A673 (cell line): ENCODE measurements at regions not wholly inside any gene's neighbourhood (a gene's known extent, or its start where the extent isn't known, plus 50 kb on each side); places are given as distances from the start of the nearest gene placed in this dataset.

ENCODE experiments used
- BruUV-seq: library from RNA; stranded (reverse); fragments of 400-500 nt; replicated peaks from 2 replicates; lab custom pipeline; 2021; lab: Mats Ljungman, UMichigan
- CTCF ChIA-PET: fragments of 300-600 bp; sonication (Branson Sonifier 250); formaldehyde crosslinking; loops from one replicate; lab custom pipeline; 2022; ENCODE audit warnings: antibody characterized with exemption; lab: Charles Lee
- POLR2A ChIA-PET: fragments of 300-600 bp; sonication (Branson Sonifier 250); formaldehyde crosslinking; loops from one replicate; lab custom pipeline; 2022; ENCODE audit warnings: antibody characterized with exemption; ENCODE audit not compliant: low non-redundant PET; lab: Charles Lee
- DNase-seq: peaks from one replicate; pipeline ENCODE4 v3.0.0-alpha.2; 2015; ENCODE audit warnings: low spot score
- H3K27ac ChIP-seq: fragments of 200-600 bp; sonication (generic); 2 replicates; pipeline ENCODE4 v1.5.1; 2016; ENCODE audit warnings: mixed run types, low read depth, mild to moderate bottlenecking, mixed read lengths, antibody characterized with exemption, low read length; ENCODE audit not compliant: poor library complexity, severe bottlenecking
- H3K27me3 ChIP-seq: fragments of 200-600 bp; sonication (generic); replicated peaks from 2 replicates; pipeline ENCODE4 v1.6.1; 2017; ENCODE audit warnings: mixed run types, low read depth, mild to moderate bottlenecking, mixed read lengths, antibody characterized with exemption, low read length; ENCODE audit not compliant: insufficient read depth, poor library complexity
- H3K36me3 ChIP-seq: fragments of 200-600 bp; sonication (generic); 2 replicates; pipeline ENCODE4 v1.6.1; 2016; ENCODE audit warnings: mixed run types, mild to moderate bottlenecking, mixed read lengths, antibody characterized with exemption, low read length; ENCODE audit not compliant: insufficient read depth, poor library complexity, severe bottlenecking
- H3K4me1 ChIP-seq: fragments of 200-600 bp; sonication (generic); 2 replicates; pipeline ENCODE4 v1.6.1; 2017; ENCODE audit warnings: mixed run types, mild to moderate bottlenecking, mixed read lengths, antibody characterized with exemption, low read length; ENCODE audit not compliant: insufficient read depth, poor library complexity, severe bottlenecking
- H3K4me3 ChIP-seq: fragments of 200-600 bp; sonication (generic); 2 replicates; pipeline ENCODE4 v1.5.1; 2016; ENCODE audit warnings: low read depth, mixed run types, mild to moderate bottlenecking, mixed read lengths, low read length; ENCODE audit not compliant: poor library complexity, severe bottlenecking
- H3K9me3 ChIP-seq: fragments of 200-600 bp; sonication (generic); 2 replicates; pipeline ENCODE4 v1.6.1; 2016; ENCODE audit warnings: mixed run types, low read depth, mild to moderate bottlenecking, mixed read lengths, antibody characterized with exemption, low read length; ENCODE audit not compliant: poor library complexity, severe bottlenecking
- CTCF ChIP-seq: fragments of 300-800, 200-600 bp; sonication (generic); conservative IDR thresholded peaks from 2 replicates; pipeline ENCODE4 v1.5.1; 2017; ENCODE audit warnings: low read depth, mild to moderate bottlenecking, antibody characterized with exemption, low read length, moderate library complexity, mixed read lengths
- EZH2 ChIP-seq: fragments of 200-600 bp; sonication (generic); IDR thresholded peaks from 2 replicates; pipeline ENCODE4 v1.6.1; 2017; ENCODE audit warnings: borderline replicate concordance, low read depth, mild to moderate bottlenecking, mixed read lengths, antibody characterized with exemption, low read length; ENCODE audit not compliant: poor library complexity, severe bottlenecking
- intact Hi-C: fragments of 100-400 bp; cut with micrococcal nuclease; formaldehyde crosslinking; loops from one replicate; pipeline ENCODE4 v1.10.0; 2022; ENCODE audit not compliant: unreplicated experiment

GRCh38 chr6:166725571-166725970 is 98.5 kb upstream of the RPS6KA2 start:
- ChIA-PET POLR2A (no interaction called here), CTCF (no interaction called here)
- no peak for DNase-seq
- intact Hi-C loops = no loop called here
- no peak overlapping the region for H3K4me3 ChIP-seq
- TF ChIP-seq EZH2 = no peak
- TF ChIP-seq CTCF = no peak
- no peaks in the 10 kb centered on the region for H3K27me3 ChIP-seq
- H3K4me1 ChIP-seq = no peaks in the 10 kb centered on the region
- BruUV-seq = no TSS peak
- no peaks in the 10 kb centered on the region for H3K9me3 ChIP-seq
- H3K27ac ChIP-seq = no peak overlapping the region
- no peaks in the 10 kb centered on the region for H3K36me3 ChIP-seq

GRCh38 chr6:166724576-166724975 is 97.5 kb upstream of the RPS6KA2 start:
- intact Hi-C loops = no loop called here
- DNase-seq = no peak
- ChIA-PET POLR2A (no interaction called here), CTCF (no interaction called here)
- Histone ChIP-seq H3K27ac (no peak overlapping the region), H3K9me3 (no peaks in the 10 kb centered on the region), H3K27me3 (no peaks in the 10 kb centered on the region), H3K36me3 (no peaks in the 10 kb centered on the region), H3K4me3 (no peak overlapping the region), H3K4me1 (no peaks in the 10 kb centered on the region)
- no peak for TF ChIP-seq CTCF
- TF ChIP-seq EZH2 = no peak
- no TSS peak for BruUV-seq

GRCh38 chr6:166722785-166723184 is 95.7 kb upstream of the RPS6KA2 start:
- intact Hi-C loops = no loop called here
- Histone ChIP-seq H3K27ac (no peak overlapping the region), H3K9me3 (no peaks in the 10 kb centered on the region), H3K4me1 (no peaks in the 10 kb centered on the region), H3K4me3 (no peak overlapping the region), H3K36me3 (no peaks in the 10 kb centered on the region), H3K27me3 (no peaks in the 10 kb centered on the region)
- no peak for DNase-seq
- no peak for TF ChIP-seq EZH2
- CTCF ChIA-PET = no interaction called here
- POLR2A ChIA-PET = no interaction called here
- BruUV-seq = no TSS peak

- CTCF ChIA-PET = no interaction called here
- no peaks in the 10 kb centered on the region for H3K27me3 ChIP-seq
- POLR2A ChIA-PET = no interaction called here
Observed at GRCh38 chr6:166721576-166721975, 94.5 kb upstream of the RPS6KA2 start.

More at GRCh38 chr6:166721576-166721975, 94.5 kb upstream of the RPS6KA2 start:
- H3K36me3 ChIP-seq = no peaks in the 10 kb centered on the region
- no TSS peak for BruUV-seq
- TF ChIP-seq EZH2 (no peak), CTCF (no peak)
- no peaks in the 10 kb centered on the region for H3K4me1 ChIP-seq
- H3K9me3 ChIP-seq = no peaks in the 10 kb centered on the region
- no peak overlapping the region for H3K27ac ChIP-seq
- DNase-seq = no peak
- intact Hi-C loops = no loop called here
- H3K4me3 ChIP-seq = no peak overlapping the region
